HepG2 (cell line): ENCODE measurements at regions not wholly inside any gene's neighbourhood (a gene's known extent, or its start where the extent isn't known, plus 50 kb on each side); places are given as distances from the start of the nearest gene placed in this dataset.

Source experiments
- ATAC-seq: fragments of 200-7000 bp; cut with Tn5 transposase; 3 replicates; pipeline ENCODE4 v1.9.1; 2020; ENCODE audit warnings: mild to moderate bottlenecking, moderate library complexity
- BruUV-seq: library from RNA; stranded (reverse); fragments of 400-500 nt; replicated peaks from 2 replicates; lab custom pipeline; 2021; lab: Mats Ljungman, UMichigan
- CTCF ChIA-PET: fragments of 300-600 bp; formaldehyde crosslinking; extraction: SDS; loops from one replicate; lab custom pipeline; 2021; ENCODE audit warnings: low total read pairs, inconsistent platforms, low intra/inter-chr PET ratio; lab: Yijun Ruan, JAX
- POLR2A ChIA-PET: fragments of 350-600 bp; sonication (Branson Sonifier 250); formaldehyde crosslinking; loops from one replicate; lab custom pipeline; 2020; ENCODE audit warnings: antibody characterized with exemption, inconsistent platforms; lab: Yijun Ruan, JAX
- DNase-seq: peaks from one replicate; pipeline ENCODE4 v3.0.0-alpha.2; 2015; ENCODE audit warnings: low spot score
- FAIRE-seq: peaks from 3 replicates; lab custom pipeline; 2011; peaks lifted over from hg19 to GRCh38; lab: Jason Lieb, UNC
- H2AFZ ChIP-seq: one replicate; pipeline ENCODE4 v1.6.1; 2011; ENCODE audit warnings: low read length, inconsistent platforms
- H3K27ac ChIP-seq: fragments of 300-600 bp; 3 replicates; pipeline ENCODE4 v1.8.0; 2011; ENCODE audit warnings: mixed run types, mild to moderate bottlenecking, mixed read lengths, low read length, inconsistent platforms; ENCODE audit not compliant: insufficient read depth; ENCODE audit errors: extremely low read length
- H3K27me3 ChIP-seq, 2 experiments: fragments of 200-600 bp in 1 of 2; 2 replicates in 1 of 2; 3 replicates in 1 of 2; pipeline versions ENCODE4 v1.6.0 to v1.8.0; 2011; ENCODE audit warnings: low read length in 2 of 2, mild to moderate bottlenecking in 2 of 2, moderate library complexity in 2 of 2, inconsistent platforms in 1 of 2; ENCODE audit not compliant: insufficient read depth in 2 of 2, control insufficient read depth in 1 of 2
- H3K36me3 ChIP-seq, 2 experiments: fragments of 200-600 bp in 1 of 2; replicated peaks in 1 of 2; 2 replicates in 1 of 2; 3 replicates in 1 of 2; pipeline versions ENCODE4 v1.5.1 to v1.8.0; 2011; ENCODE audit warnings: low read length in 2 of 2, inconsistent platforms in 1 of 2; ENCODE audit not compliant: insufficient read depth in 2 of 2, control insufficient read depth in 1 of 2
- H3K4me1 ChIP-seq: 2 replicates; pipeline ENCODE4 v1.5.1; 2012; ENCODE audit warnings: low read length, inconsistent platforms; ENCODE audit not compliant: insufficient read depth
- H3K4me2 ChIP-seq: 2 replicates; pipeline ENCODE4 v1.6.0; 2011; ENCODE audit warnings: low read depth, low read length, inconsistent platforms
- H3K4me3 ChIP-seq, 3 experiments: fragments of 200-600 bp in 1 of 3; sonication (generic), shearing (Covaris generic) in 1 of 3; replicated peaks in 1 of 3; 2 replicates each; pipeline ENCODE4 v1.5.1; 2011 to 2016; ENCODE audit warnings: low read length in 3 of 3, inconsistent platforms in 2 of 3, low read depth in 2 of 3, mild to moderate bottlenecking in 2 of 3, control low read depth in 1 of 3, mixed read lengths in 1 of 3; ENCODE audit not compliant: insufficient read depth in 1 of 3
- H3K79me2 ChIP-seq: one replicate; pipeline ENCODE4 v1.6.1; 2011; ENCODE audit warnings: low read length, inconsistent platforms; ENCODE audit not compliant: insufficient read depth
- H3K9ac ChIP-seq: 2 replicates; pipeline ENCODE4 v1.6.0; 2011; ENCODE audit warnings: mild to moderate bottlenecking, low read depth, low read length, inconsistent platforms; ENCODE audit not compliant: insufficient read depth
- H3K9me3 ChIP-seq: 2 replicates; pipeline ENCODE4 v1.5.1; 2012; ENCODE audit warnings: mild to moderate bottlenecking, low read length
- H4K20me1 ChIP-seq: 2 replicates; pipeline ENCODE4 v1.6.0; 2011; ENCODE audit warnings: inconsistent platforms, mild to moderate bottlenecking, low read length, moderate library complexity; ENCODE audit not compliant: insufficient read depth
- CREM ChIP-seq, 2 experiments: sonication (generic) in 1 of 2; formaldehyde crosslinking in 1 of 2; IDR thresholded peaks; 2 replicates each; pipeline versions ENCODE4 v1.4.0 to v1.6.1; 2016 to 2020; ENCODE audit warnings: antibody characterized with exemption in 1 of 2, mild to moderate bottlenecking in 1 of 2, missing genetic modification reagents in 1 of 2
- KAT7 ChIP-seq: IDR thresholded peaks from 2 replicates; pipeline ENCODE4 v1.6.1; 2018; ENCODE audit warnings: borderline replicate concordance, missing compliant biosample characterization
- NKX3-1 ChIP-seq: sonication (generic); formaldehyde crosslinking; IDR thresholded peaks from 2 replicates; pipeline ENCODE4 v1.5.0; 2020; ENCODE audit warnings: missing genetic modification reagents
- RBM22 ChIP-seq: fragments of 200-400 bp; formaldehyde crosslinking; optimal IDR thresholded peaks from 2 replicates; pipeline ENCODE3; 2017; ENCODE audit warnings: mild to moderate bottlenecking, low read length, moderate library complexity
- ZNF331 ChIP-seq: sonication (generic); formaldehyde crosslinking; IDR thresholded peaks from 2 replicates; pipeline ENCODE4 v1.4.0; 2020; ENCODE audit warnings: missing genetic modification reagents
- ZNF629 ChIP-seq: sonication (generic); formaldehyde crosslinking; conservative IDR thresholded peaks from 2 replicates; pipeline ENCODE4 v1.5.0; 2020; ENCODE audit warnings: missing genetic modification reagents
- ZNF770 ChIP-seq: sonication (generic); formaldehyde crosslinking; IDR thresholded peaks from 2 replicates; pipeline ENCODE4 v1.5.0; 2020; ENCODE audit warnings: mild to moderate bottlenecking, missing genetic modification reagents
- WGBS: methylation state at CpG from one replicate; pipeline ENCODE4 v1.1.6; 2017; ENCODE audit warnings: low lambda C conversion rate; 5-methylcytosine and 5-hydroxymethylcytosine counted together
- in situ Hi-C: cut with HindIII; loops from 2 replicates; pipeline ENCODE4 v1.10.0; 2017; ENCODE audit warnings: low pct_unique_long_range_greater_than_20kb; ENCODE audit not compliant: extremely low pct_ligation_motif_present
- intact Hi-C: fragments of 100-400 bp; cut with micrococcal nuclease; formaldehyde crosslinking; loops from one replicate; pipeline ENCODE4 v1.10.0; 2022; ENCODE audit not compliant: unreplicated experiment
- TF ChIP-seq, protein P1 (sequence below): sonication (generic); formaldehyde crosslinking; conservative IDR thresholded peaks from 2 replicates; pipeline ENCODE4 v1.8.0; 2022; ENCODE audit warnings: missing genetic modification reagents

DNA sequence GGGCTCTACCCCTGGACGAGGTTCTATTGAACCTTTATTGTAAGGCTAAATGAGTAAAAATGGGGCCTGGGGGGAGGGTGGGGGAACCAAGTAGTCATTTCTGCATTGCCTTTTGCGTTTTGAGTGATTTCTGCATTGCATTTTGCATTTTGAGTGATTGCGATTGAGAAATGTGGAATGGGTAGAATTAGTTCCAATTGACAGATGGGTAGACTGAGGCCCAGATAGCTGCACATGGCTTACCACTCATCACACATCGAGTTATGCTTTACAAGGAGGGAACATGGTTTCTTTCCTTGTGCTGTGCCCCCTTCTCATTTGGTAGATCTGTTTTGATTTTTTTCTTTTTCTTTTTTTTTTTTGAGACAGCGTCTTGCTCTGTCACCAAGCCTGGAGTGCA is 858.7 kb downstream of the TYW1 start:
- Histone ChIP-seq H3K4me2 (no peak overlapping the region), H3K4me3 (no peak overlapping the region), H3K79me2 (no peaks in the 10 kb centered on the region), H3K9ac (no peak overlapping the region), H4K20me1 (no peaks in the 10 kb centered on the region), H2AFZ (no peak overlapping the region), H3K27me3 (no peaks in the 10 kb centered on the region), H3K9me3 (no peaks in the 10 kb centered on the region), H3K36me3 (no peaks in the 10 kb centered on the region), H3K27ac (no peak overlapping the region), H3K4me1 (peaks cover 11% of the 10 kb centered on the region)
- FAIRE-seq: no peak
- BruUV-seq: no TSS peak
- TF ChIP-seq ZNF331 (CRISPR knock-in tag) (no peak), ZNF629 (CRISPR knock-in tag) (peak; percentile 64)
- WGBS: 38% methylated on average over 5 of the region's 5 CpGs
- no peak for DNase-seq
- ATAC-seq: no peak
- CTCF ChIA-PET: no interaction called here
- in situ Hi-C loops: no loop called here
- POLR2A ChIA-PET: no interaction called here
- intact Hi-C loops: loop anchor here (10.0 kb wide), 1 partner anchor 231 kb away; no protein-coding TSS in a partner anchor

DNA sequence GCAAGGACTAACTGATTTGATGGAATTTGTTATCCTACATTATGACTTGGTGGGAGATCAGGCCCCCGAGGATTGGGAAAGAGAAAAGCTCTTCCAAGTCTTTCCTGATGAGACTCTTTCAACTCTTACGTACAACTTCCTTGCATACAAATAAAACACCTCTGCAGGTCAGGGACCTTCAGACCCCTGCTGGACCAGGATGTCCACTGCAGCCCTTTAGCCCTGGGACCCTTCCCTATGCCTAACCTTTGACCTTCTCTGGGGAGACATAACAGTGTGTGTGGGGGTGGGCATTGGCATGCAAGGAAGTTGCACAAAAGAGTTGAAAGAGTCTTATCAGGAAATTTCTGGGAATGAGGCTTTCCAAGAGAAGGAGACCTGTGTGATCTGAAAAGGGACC is 859.4 kb downstream of the TYW1 start:
- DNase-seq (no peak), ATAC-seq (no peak), FAIRE-seq (no peak)
- H3K27me3 ChIP-seq: no peaks in the 10 kb centered on the region
- intact Hi-C loops: loop anchor here (10.0 kb wide), 1 partner anchor 231 kb away; no protein-coding TSS in a partner anchor
- H3K79me2 ChIP-seq: no peaks in the 10 kb centered on the region
- peaks cover under 1% of the 10 kb centered on the region; the same call in 1 of the 2 replicates for H3K9me3 ChIP-seq
- H3K4me1 ChIP-seq: peaks cover 11% of the 10 kb centered on the region
- POLR2A ChIA-PET: no interaction called here
- H3K27ac ChIP-seq: no peak overlapping the region
- H2AFZ ChIP-seq: no peak overlapping the region
- WGBS: 62% methylated on average over 2 of the region's 2 CpGs
- H3K9ac ChIP-seq: no peak overlapping the region
- in situ Hi-C loops: no loop called here
- H3K4me2 ChIP-seq: no peak overlapping the region
- H4K20me1 ChIP-seq: no peaks in the 10 kb centered on the region
- BruUV-seq: no TSS peak
- CTCF ChIA-PET: no interaction called here
- no peaks in the 10 kb centered on the region for H3K36me3 ChIP-seq
- no peak overlapping the region for H3K4me3 ChIP-seq
- no peak for TF ChIP-seq ZNF770 (CRISPR knock-in tag)
- TF ChIP-seq, protein P1, sequence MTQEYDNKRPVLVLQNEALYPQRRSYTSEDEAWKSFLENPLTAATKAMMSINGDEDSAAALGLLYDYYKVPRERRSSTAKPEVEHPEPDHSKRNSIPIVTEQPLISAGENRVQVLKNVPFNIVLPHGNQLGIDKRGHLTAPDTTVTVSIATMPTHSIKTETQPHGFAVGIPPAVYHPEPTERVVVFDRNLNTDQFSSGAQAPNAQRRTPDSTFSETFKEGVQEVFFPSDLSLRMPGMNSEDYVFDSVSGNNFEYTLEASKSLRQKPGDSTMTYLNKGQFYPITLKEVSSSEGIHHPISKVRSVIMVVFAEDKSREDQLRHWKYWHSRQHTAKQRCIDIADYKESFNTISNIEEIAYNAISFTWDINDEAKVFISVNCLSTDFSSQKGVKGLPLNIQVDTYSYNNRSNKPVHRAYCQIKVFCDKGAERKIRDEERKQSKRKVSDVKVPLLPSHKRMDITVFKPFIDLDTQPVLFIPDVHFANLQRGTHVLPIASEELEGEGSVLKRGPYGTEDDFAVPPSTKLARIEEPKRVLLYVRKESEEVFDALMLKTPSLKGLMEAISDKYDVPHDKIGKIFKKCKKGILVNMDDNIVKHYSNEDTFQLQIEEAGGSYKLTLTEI (CRISPR knock-in tag): no peak
- no peak for TF ChIP-seq CREM (IDR thresholded peaks at IDR 0.05)
- TF ChIP-seq CREM (CRISPR knock-in tag; IDR thresholded peaks at IDR 0.05): no peak
- no peak for TF ChIP-seq KAT7 (CRISPR knock-in tag)
- TF ChIP-seq NKX3-1 (CRISPR knock-in tag): no peak
- TF ChIP-seq RBM22: no peak
